ENCODE measurements at regions not wholly inside any gene's neighbourhood (a gene's known extent, or its start where the extent isn't known, plus 50 kb on each side); places are given as distances from the start of the nearest gene placed in this dataset.

DNA sequence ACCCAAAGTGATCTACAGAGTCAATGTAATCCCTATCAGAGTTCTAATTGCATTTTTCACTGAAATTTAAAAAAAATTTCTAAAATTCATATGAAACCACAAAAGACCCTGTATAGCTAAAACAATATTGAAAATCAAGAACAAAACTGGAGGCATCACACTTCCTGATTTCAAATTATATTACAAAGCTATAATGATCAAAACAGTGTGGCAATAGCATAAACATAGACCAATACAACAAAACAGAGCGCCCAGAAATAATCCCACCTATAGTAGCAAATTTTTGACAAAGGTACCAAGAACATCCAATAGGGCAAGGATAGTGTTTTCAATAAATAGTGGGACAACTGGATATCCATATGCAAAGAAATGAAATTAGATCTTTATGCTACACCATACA is 59.4 kb upstream of the PRKG2 start:
- peaks cover 0 to 9% of the 10 kb centered on the region in 2 donors for H3K9me3 ChIP-seq
- H3K4me3 ChIP-seq = no peak overlapping the region
- TF ChIP-seq, protein P1, sequence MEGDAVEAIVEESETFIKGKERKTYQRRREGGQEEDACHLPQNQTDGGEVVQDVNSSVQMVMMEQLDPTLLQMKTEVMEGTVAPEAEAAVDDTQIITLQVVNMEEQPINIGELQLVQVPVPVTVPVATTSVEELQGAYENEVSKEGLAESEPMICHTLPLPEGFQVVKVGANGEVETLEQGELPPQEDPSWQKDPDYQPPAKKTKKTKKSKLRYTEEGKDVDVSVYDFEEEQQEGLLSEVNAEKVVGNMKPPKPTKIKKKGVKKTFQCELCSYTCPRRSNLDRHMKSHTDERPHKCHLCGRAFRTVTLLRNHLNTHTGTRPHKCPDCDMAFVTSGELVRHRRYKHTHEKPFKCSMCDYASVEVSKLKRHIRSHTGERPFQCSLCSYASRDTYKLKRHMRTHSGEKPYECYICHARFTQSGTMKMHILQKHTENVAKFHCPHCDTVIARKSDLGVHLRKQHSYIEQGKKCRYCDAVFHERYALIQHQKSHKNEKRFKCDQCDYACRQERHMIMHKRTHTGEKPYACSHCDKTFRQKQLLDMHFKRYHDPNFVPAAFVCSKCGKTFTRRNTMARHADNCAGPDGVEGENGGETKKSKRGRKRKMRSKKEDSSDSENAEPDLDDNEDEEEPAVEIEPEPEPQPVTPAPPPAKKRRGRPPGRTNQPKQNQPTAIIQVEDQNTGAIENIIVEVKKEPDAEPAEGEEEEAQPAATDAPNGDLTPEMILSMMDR (IDR thresholded peaks at IDR 0.05) = no peak
- H3K27me3 ChIP-seq = no peaks in the 10 kb centered on the region
- no peak for ATAC-seq
- no peaks in the 10 kb centered on the region for H3K36me3 ChIP-seq
- no peak overlapping the region for H3K27ac ChIP-seq
- intact Hi-C loops (cut with DNase I) = no loop called here
- no peaks in the 10 kb centered on the region for H3K4me1 ChIP-seq
- no peak for DNase-seq

DNA sequence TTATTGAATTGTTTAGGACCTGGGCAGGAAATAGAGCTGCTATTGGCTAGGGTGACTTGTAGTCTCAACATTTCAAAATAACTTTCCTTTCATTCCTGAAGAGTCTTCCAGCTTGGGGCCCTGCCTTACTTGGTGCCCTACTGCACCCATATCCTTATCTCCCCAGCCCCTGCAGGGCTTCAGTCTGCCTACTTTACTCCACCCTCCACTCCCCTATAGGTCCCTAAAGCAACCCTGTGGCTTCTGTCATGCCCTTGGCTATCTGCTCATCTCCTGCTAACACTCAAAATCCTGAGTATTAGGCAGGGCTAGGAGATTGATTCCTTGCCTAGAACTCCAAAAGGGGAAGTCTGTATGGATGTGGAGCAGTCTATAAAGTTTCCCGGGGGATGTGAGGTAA is 57.6 kb upstream of the PRKG2 start:
- Histone ChIP-seq H3K9me3 (peaks cover 0 to 9% of the 10 kb centered on the region in 2 donors), H3K4me1 (no peaks in the 10 kb centered on the region), H3K27me3 (no peaks in the 10 kb centered on the region), H3K4me3 (no peak overlapping the region), H3K36me3 (no peaks in the 10 kb centered on the region), H3K27ac (no peak overlapping the region)
- ATAC-seq = no peak
- TF ChIP-seq, protein P1 (IDR thresholded peaks at IDR 0.05) = no peak
- intact Hi-C loops (cut with DNase I) = no loop called here
- no peak for DNase-seq

All from left lung (tissue), 4 donors.